Neural cell (in vitro differentiated cells): ENCODE measurements at regions not wholly inside any gene's neighbourhood (a gene's known extent, or its start where the extent isn't known, plus 50 kb on each side); places are given as distances from the start of the nearest gene placed in this dataset.

Experiments
- H2AFZ ChIP-seq: fragments of 200-600, 300-800 bp; sonication (generic), shearing (Covaris generic); 2 replicates; pipeline ENCODE4 v1.6.0; 2014; ENCODE audit warnings: low read depth, mild to moderate bottlenecking, antibody characterized with exemption, low read length, moderate library complexity
- H3F3A ChIP-seq: fragments of 200-600 bp; shearing (Covaris generic); 2 replicates; pipeline ENCODE4 v1.6.1; 2016; ENCODE audit warnings: mild to moderate bottlenecking, moderate library complexity, mixed read lengths, antibody characterized with exemption, low read length; ENCODE audit not compliant: insufficient read depth, poor library complexity, severe bottlenecking
- H3K27ac ChIP-seq: fragments of 200-600, 300-800 bp; sonication (generic), shearing (Covaris generic); 2 replicates; pipeline ENCODE4 v1.5.1; 2014; ENCODE audit warnings: mild to moderate bottlenecking, low read length, moderate library complexity
- H3K27me3 ChIP-seq: fragments of 300-800, 200-600 bp; sonication (generic), shearing (Covaris generic); 2 replicates; pipeline ENCODE4 v1.6.0; 2014; ENCODE audit warnings: mild to moderate bottlenecking, low read depth, low read length, moderate library complexity; ENCODE audit not compliant: insufficient read depth
- H3K36me3 ChIP-seq: fragments of 300-800, 200-600 bp; sonication (generic), shearing (Covaris generic); 2 replicates; pipeline ENCODE4 v1.5.1; 2014; ENCODE audit warnings: mild to moderate bottlenecking, antibody characterized with exemption, low read length, moderate library complexity; ENCODE audit not compliant: insufficient read depth
- H3K4me2 ChIP-seq: fragments of 300-800, 200-600 bp; sonication (generic), shearing (Covaris generic); 2 replicates; pipeline ENCODE4 v1.6.0; 2014; ENCODE audit warnings: mild to moderate bottlenecking, low read length
- H3K4me3 ChIP-seq: fragments of 300-800, 200-600 bp; sonication (generic), shearing (Covaris generic); 2 replicates; pipeline ENCODE4 v1.5.1; 2014; ENCODE audit warnings: mild to moderate bottlenecking, low read length, moderate library complexity
- H3K79me2 ChIP-seq: fragments of 200-600 bp; shearing (Covaris generic); replicated peaks from 2 replicates; pipeline ENCODE4 v1.6.0; 2014; ENCODE audit warnings: mild to moderate bottlenecking, low read length, moderate library complexity; ENCODE audit not compliant: insufficient read depth
- H3K9ac ChIP-seq: fragments of 300-800, 200-600 bp; sonication (generic), shearing (Covaris generic); 2 replicates; pipeline ENCODE4 v1.6.1; 2016; ENCODE audit warnings: mild to moderate bottlenecking, low read length, mixed read lengths
- H3K9me2 ChIP-seq: fragments of 200-600 bp; shearing (Covaris generic); 2 replicates; pipeline ENCODE4 v1.6.1; 2016; ENCODE audit warnings: mild to moderate bottlenecking, low read length, mixed read lengths; ENCODE audit not compliant: insufficient read depth
- H3K9me3 ChIP-seq: fragments of 200-600, 300-800 bp; sonication (generic), shearing (Covaris generic); 2 replicates; pipeline ENCODE4 v1.6.1; 2016; ENCODE audit warnings: mild to moderate bottlenecking, mixed run types, low read length, moderate library complexity, mixed read lengths
- H4K20me1 ChIP-seq: fragments of 200-600 bp; shearing (Covaris generic); 2 replicates; pipeline ENCODE4 v1.6.1; 2016; ENCODE audit warnings: mild to moderate bottlenecking, mixed run types; ENCODE audit not compliant: insufficient read depth
- EP300 ChIP-seq: fragments of 450-650 bp; conservative IDR thresholded peaks from 2 replicates; pipeline ENCODE4 v1.6.1; 2014; ENCODE audit warnings: antibody characterized with exemption, mild to moderate bottlenecking, moderate library complexity; ENCODE audit not compliant: poor library complexity, severe bottlenecking
- EZH2 ChIP-seq: fragments of 200-600, 300-800 bp; shearing (Covaris generic), sonication (generic); IDR thresholded peaks from 2 replicates; pipeline ENCODE4 v1.6.1; 2014; ENCODE audit warnings: antibody characterized with exemption, low read length, borderline replicate concordance, mild to moderate bottlenecking; ENCODE audit not compliant: insufficient read depth, poor library complexity, severe bottlenecking
- MXI1 ChIP-seq: fragments of 450-650 bp; conservative IDR thresholded peaks from 2 replicates; pipeline ENCODE4 v1.6.1; 2014; ENCODE audit warnings: antibody characterized with exemption, mild to moderate bottlenecking; ENCODE audit not compliant: poor library complexity, severe bottlenecking
- POLR2AphosphoS5 ChIP-seq: IDR thresholded peaks from 2 replicates; pipeline ENCODE4 v1.6.1; 2012
- RAD21 ChIP-seq: fragments of 450-650 bp; conservative IDR thresholded peaks from 2 replicates; pipeline ENCODE4 v1.6.1; 2014; ENCODE audit warnings: antibody characterized with exemption, mild to moderate bottlenecking, moderate library complexity
- SMC3 ChIP-seq: fragments of 450-650 bp; conservative IDR thresholded peaks from 2 replicates; pipeline ENCODE4 v1.6.1; 2014; ENCODE audit warnings: antibody characterized with exemption, mild to moderate bottlenecking, moderate library complexity; ENCODE audit not compliant: poor library complexity
- TAF1 ChIP-seq: IDR thresholded peaks from 2 replicates; pipeline ENCODE4 v1.6.1; 2012; ENCODE audit warnings: low read depth
- TF ChIP-seq, protein P1 (sequence below): fragments of 450-650 bp; IDR thresholded peaks from 2 replicates; pipeline ENCODE4 v1.5.1; 2014; ENCODE audit warnings: antibody characterized with exemption, mild to moderate bottlenecking, moderate library complexity; ENCODE audit not compliant: poor library complexity, severe bottlenecking
- TF ChIP-seq, protein P2 (sequence below): IDR thresholded peaks from 2 replicates; pipeline ENCODE4 v1.6.1; 2012; ENCODE audit warnings: borderline replicate concordance

DNA sequence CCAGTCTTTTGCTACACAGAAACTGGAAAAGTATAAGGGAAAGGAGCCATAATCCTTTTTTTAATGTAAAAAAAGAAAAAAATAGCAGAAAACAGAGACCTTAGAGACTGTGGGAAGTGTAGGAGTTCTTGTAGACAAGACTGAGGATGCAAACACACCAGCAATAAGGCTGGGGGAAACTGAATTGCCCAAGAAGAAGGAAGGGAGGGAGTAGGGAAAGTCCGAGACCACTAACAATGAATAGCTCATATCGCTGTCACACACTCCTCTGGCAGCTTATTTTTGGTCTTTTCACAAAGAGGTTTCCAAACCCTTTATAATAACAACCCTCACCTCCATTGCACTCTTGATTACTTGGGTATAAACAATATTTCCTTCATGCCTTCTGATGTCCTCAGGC, 952.0 kb downstream of the SLITRK5 start:
- H3K27me3 ChIP-seq: no peaks in the 10 kb centered on the region
- H3F3A ChIP-seq: no peaks in the 10 kb centered on the region
- no peak overlapping the region for H3K9ac ChIP-seq
- no peaks in the 10 kb centered on the region for H3K9me3 ChIP-seq
- H3K4me2 ChIP-seq: no peak overlapping the region
- H2AFZ ChIP-seq: no peak overlapping the region
- H3K27ac ChIP-seq: no peak overlapping the region
- H3K4me3 ChIP-seq: no peak overlapping the region
- H3K9me2 ChIP-seq: no peaks in the 10 kb centered on the region
- no peaks in the 10 kb centered on the region for H4K20me1 ChIP-seq
- H3K79me2 ChIP-seq: no peaks in the 10 kb centered on the region
- no peak for TF ChIP-seq POLR2AphosphoS5
- TF ChIP-seq, protein P1, sequence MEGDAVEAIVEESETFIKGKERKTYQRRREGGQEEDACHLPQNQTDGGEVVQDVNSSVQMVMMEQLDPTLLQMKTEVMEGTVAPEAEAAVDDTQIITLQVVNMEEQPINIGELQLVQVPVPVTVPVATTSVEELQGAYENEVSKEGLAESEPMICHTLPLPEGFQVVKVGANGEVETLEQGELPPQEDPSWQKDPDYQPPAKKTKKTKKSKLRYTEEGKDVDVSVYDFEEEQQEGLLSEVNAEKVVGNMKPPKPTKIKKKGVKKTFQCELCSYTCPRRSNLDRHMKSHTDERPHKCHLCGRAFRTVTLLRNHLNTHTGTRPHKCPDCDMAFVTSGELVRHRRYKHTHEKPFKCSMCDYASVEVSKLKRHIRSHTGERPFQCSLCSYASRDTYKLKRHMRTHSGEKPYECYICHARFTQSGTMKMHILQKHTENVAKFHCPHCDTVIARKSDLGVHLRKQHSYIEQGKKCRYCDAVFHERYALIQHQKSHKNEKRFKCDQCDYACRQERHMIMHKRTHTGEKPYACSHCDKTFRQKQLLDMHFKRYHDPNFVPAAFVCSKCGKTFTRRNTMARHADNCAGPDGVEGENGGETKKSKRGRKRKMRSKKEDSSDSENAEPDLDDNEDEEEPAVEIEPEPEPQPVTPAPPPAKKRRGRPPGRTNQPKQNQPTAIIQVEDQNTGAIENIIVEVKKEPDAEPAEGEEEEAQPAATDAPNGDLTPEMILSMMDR: no peak
- no peak for TF ChIP-seq TAF1
- no peak for TF ChIP-seq RAD21
- TF ChIP-seq SMC3: no peak
- TF ChIP-seq, protein P2, sequence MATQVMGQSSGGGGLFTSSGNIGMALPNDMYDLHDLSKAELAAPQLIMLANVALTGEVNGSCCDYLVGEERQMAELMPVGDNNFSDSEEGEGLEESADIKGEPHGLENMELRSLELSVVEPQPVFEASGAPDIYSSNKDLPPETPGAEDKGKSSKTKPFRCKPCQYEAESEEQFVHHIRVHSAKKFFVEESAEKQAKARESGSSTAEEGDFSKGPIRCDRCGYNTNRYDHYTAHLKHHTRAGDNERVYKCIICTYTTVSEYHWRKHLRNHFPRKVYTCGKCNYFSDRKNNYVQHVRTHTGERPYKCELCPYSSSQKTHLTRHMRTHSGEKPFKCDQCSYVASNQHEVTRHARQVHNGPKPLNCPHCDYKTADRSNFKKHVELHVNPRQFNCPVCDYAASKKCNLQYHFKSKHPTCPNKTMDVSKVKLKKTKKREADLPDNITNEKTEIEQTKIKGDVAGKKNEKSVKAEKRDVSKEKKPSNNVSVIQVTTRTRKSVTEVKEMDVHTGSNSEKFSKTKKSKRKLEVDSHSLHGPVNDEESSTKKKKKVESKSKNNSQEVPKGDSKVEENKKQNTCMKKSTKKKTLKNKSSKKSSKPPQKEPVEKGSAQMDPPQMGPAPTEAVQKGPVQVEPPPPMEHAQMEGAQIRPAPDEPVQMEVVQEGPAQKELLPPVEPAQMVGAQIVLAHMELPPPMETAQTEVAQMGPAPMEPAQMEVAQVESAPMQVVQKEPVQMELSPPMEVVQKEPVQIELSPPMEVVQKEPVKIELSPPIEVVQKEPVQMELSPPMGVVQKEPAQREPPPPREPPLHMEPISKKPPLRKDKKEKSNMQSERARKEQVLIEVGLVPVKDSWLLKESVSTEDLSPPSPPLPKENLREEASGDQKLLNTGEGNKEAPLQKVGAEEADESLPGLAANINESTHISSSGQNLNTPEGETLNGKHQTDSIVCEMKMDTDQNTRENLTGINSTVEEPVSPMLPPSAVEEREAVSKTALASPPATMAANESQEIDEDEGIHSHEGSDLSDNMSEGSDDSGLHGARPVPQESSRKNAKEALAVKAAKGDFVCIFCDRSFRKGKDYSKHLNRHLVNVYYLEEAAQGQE: no peak
- TF ChIP-seq EP300: no peak
- no peak for TF ChIP-seq MXI1
- TF ChIP-seq EZH2: no peak
- H3K36me3 ChIP-seq: no peaks in the 10 kb centered on the region

DNA sequence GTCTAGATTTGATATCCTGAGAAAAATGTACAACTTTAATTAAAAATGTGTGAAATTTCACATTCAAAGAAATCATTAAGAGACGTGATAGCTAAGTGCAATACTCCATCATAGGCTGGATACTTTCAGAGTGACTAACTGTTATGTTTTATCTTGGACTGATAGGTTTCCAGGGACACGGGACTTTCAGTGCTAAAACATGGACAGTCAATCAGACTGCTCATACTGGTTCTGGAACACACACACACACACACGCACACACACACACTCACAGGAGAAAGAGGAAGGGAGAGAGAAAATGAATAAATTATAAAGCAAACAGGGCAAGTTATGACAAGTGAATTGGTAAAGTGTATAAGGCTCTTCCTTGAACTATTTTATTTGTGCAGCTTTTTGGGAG, 955.9 kb downstream of the SLITRK5 start:
- Histone ChIP-seq H3K27me3 (no peaks in the 10 kb centered on the region), H3K79me2 (no peaks in the 10 kb centered on the region), H3K9me3 (no peaks in the 10 kb centered on the region), H3K9me2 (no peaks in the 10 kb centered on the region), H3K27ac (no peak overlapping the region), H3F3A (no peaks in the 10 kb centered on the region), H3K4me2 (no peak overlapping the region), H4K20me1 (no peaks in the 10 kb centered on the region), H3K36me3 (no peaks in the 10 kb centered on the region), H3K4me3 (no peak overlapping the region), H3K9ac (no peak overlapping the region), H2AFZ (no peak overlapping the region)
- TF ChIP-seq, protein P1: no peak
- TF ChIP-seq, protein P2: no peak
- no peak for TF ChIP-seq TAF1
- TF ChIP-seq EZH2: no peak
